GM23338 (cell line): ENCODE measurements at regions not wholly inside any gene's neighbourhood (a gene's known extent, or its start where the extent isn't known, plus 50 kb on each side); places are given as distances from the start of the nearest gene placed in this dataset.

Experiments
- ATAC-seq: fragments of 200-7000 bp; cut with Tn5 transposase; 3 replicates; pipeline ENCODE4 v1.9.1; 2020
- DNase-seq: peaks from one replicate; pipeline ENCODE4 v3.0.0-alpha.2; 2015; ENCODE audit warnings: low spot score
- H2AFZ ChIP-seq: fragments of 200-600 bp; sonication (generic); 2 replicates; pipeline ENCODE4 v1.8.0; 2016; ENCODE audit warnings: antibody characterized with exemption, mild to moderate bottlenecking, moderate library complexity
- H3F3A ChIP-seq: fragments of 200-600 bp; sonication (generic); replicated peaks from 2 replicates; pipeline ENCODE4 v1.8.0; 2017; ENCODE audit warnings: antibody characterized with exemption, mixed run types, low read depth
- H3K27ac ChIP-seq: fragments of 200-600 bp; sonication (generic); 2 replicates; pipeline ENCODE4 v1.6.1; 2016; ENCODE audit warnings: low read depth
- H3K27me3 ChIP-seq: fragments of 200-600 bp; sonication (generic); 2 replicates; pipeline ENCODE4 v1.8.0; 2016; ENCODE audit warnings: mild to moderate bottlenecking, mixed run types, moderate library complexity; ENCODE audit not compliant: insufficient read depth
- H3K36me3 ChIP-seq: fragments of 200-600 bp; sonication (generic); 2 replicates; pipeline ENCODE4 v1.8.0; 2016; ENCODE audit warnings: mild to moderate bottlenecking; ENCODE audit not compliant: insufficient read depth
- H3K4me1 ChIP-seq: fragments of 200-600 bp; sonication (generic); 2 replicates; pipeline ENCODE4 v1.8.0; 2016; ENCODE audit warnings: mild to moderate bottlenecking, moderate library complexity; ENCODE audit not compliant: insufficient read depth
- H3K4me2 ChIP-seq: fragments of 200-600 bp; sonication (generic); 2 replicates; pipeline ENCODE4 v1.7.1; 2017; ENCODE audit warnings: mixed run types
- H3K4me3 ChIP-seq: fragments of 200-600 bp; sonication (generic); 2 replicates; pipeline ENCODE4 v1.6.1; 2016; ENCODE audit warnings: mixed run types
- H3K79me2 ChIP-seq: fragments of 200-600 bp; sonication (generic); replicated peaks from 2 replicates; pipeline ENCODE4 v1.8.0; 2017; ENCODE audit warnings: mild to moderate bottlenecking; ENCODE audit not compliant: insufficient read depth
- H3K9me2 ChIP-seq: fragments of 200-600 bp; sonication (generic); 2 replicates; pipeline ENCODE4 v1.8.0; 2017; ENCODE audit not compliant: insufficient read depth
- H4K20me1 ChIP-seq: fragments of 200-600 bp; sonication (generic); replicated peaks from 2 replicates; pipeline ENCODE4 v1.8.0; 2017; ENCODE audit warnings: mild to moderate bottlenecking; ENCODE audit not compliant: insufficient read depth
- H3K27ac Mint-ChIP-seq: 2 replicates; pipeline ENCODE4 v1.8.0; 2020; ENCODE audit warnings: inconsistent platforms, mild to moderate bottlenecking, moderate library complexity, mixed read lengths
- H3K27me3 Mint-ChIP-seq: 3 replicates; pipeline ENCODE4 v1.8.0; 2022; ENCODE audit warnings: low read depth, mild to moderate bottlenecking, moderate library complexity, mixed read lengths, inconsistent platforms; ENCODE audit not compliant: insufficient read depth, poor library complexity
- H3K36me3 Mint-ChIP-seq: 3 replicates; pipeline ENCODE4 v1.8.0; 2021; ENCODE audit warnings: low read depth, mild to moderate bottlenecking, inconsistent platforms, moderate library complexity, mixed read lengths
- H3K4me1 Mint-ChIP-seq: 3 replicates; pipeline ENCODE4 v1.8.0; 2020; ENCODE audit warnings: mild to moderate bottlenecking, inconsistent platforms, mixed read lengths
- H3K4me3 Mint-ChIP-seq: 3 replicates; pipeline ENCODE4 v1.8.0; 2021; ENCODE audit warnings: moderate library complexity, mild to moderate bottlenecking, inconsistent platforms, mixed read lengths
- H3K9me3 Mint-ChIP-seq: 3 replicates; pipeline ENCODE4 v1.8.0; 2020; ENCODE audit warnings: moderate library complexity, mild to moderate bottlenecking, inconsistent platforms, mixed read lengths
- EZH2 ChIP-seq: fragments of 200-600 bp; sonication (generic); IDR thresholded peaks from one replicate; pipeline ENCODE4 v1.8.0; 2017; ENCODE audit warnings: antibody characterized with exemption, mild to moderate bottlenecking, low read depth; ENCODE audit not compliant: unreplicated experiment
- EZH2phosphoT487 ChIP-seq: fragments of 200-600 bp; sonication (generic); IDR thresholded peaks from one replicate; pipeline ENCODE4 v1.8.1; 2018; ENCODE audit warnings: antibody characterized with exemption; ENCODE audit not compliant: unreplicated experiment
- NANOG ChIP-seq: IDR thresholded peaks from 2 replicates; pipeline ENCODE4 v1.6.1; 2016; ENCODE audit warnings: antibody characterized with exemption, borderline replicate concordance
- POLR2AphosphoS5 ChIP-seq: IDR thresholded peaks from 2 replicates; pipeline ENCODE4 v1.6.1; 2016; ENCODE audit warnings: antibody characterized with exemption, low read depth
- ZNF331 ChIP-seq: fragments of 250-450 bp; sonication (Bioruptor Pico); IDR thresholded peaks from 2 replicates; pipeline ENCODE4 v1.5.0; 2020; ENCODE audit warnings: low read depth, mild to moderate bottlenecking, moderate library complexity
- ZNF462 ChIP-seq: fragments of 250-450 bp; sonication (Bioruptor Pico); IDR thresholded peaks from 2 replicates; pipeline ENCODE4 v1.5.0; 2020; ENCODE audit warnings: mild to moderate bottlenecking, moderate library complexity
- TF ChIP-seq, protein P1 (sequence below): IDR thresholded peaks from one replicate; pipeline ENCODE4 v1.6.1; 2018; ENCODE audit warnings: antibody characterized with exemption; ENCODE audit not compliant: unreplicated experiment
- TF ChIP-seq, protein P2 (sequence below): IDR thresholded peaks from 2 replicates; pipeline ENCODE4 v1.6.1; 2016; ENCODE audit warnings: antibody characterized with exemption
- TF ChIP-seq, protein P3 (sequence below), 2 experiments: fragments of 200-600 bp in 1 of 2; sonication (generic) in 1 of 2; conservative IDR thresholded peaks; 2 replicates each; pipeline versions ENCODE4 v1.5.1 to v1.6.1; 2016 to 2017; ENCODE audit warnings: antibody characterized with exemption in 2 of 2, low read depth in 2 of 2, mild to moderate bottlenecking in 2 of 2, moderate library complexity in 1 of 2

DNA sequence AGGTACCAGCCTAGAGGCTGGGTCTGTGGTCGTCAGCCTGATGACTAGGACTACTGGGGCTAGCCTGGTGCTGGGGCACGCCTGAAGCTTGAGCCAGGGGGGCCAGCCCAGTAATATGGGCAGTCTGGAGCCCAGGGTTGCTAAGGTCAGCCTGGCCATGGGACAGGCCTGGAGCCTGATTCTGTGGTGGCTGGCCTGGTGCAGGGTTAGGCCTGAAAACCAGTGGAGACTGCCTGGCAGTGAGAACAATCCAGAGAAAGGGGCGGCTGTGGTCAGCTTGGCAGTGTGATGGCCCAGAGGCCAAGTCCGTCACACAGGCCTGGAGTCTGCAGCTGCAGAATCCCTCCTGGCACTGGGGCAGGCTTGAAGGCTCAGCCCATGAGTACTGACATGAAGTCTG, 445.8 kb downstream of the SATB2 start (continued):
- TF ChIP-seq EZH2phosphoT487 (no peak), ZNF462 (CRISPR knock-in tag) (no peak), EZH2 (no peak), POLR2AphosphoS5 (no peak)

- peaks cover 10% of the 10 kb centered on the region for H3K9me3 Mint-ChIP-seq
- Histone ChIP-seq H3K27ac (no peak overlapping the region), H3K4me1 (no peaks in the 10 kb centered on the region), H4K20me1 (no peaks in the 10 kb centered on the region), H3K4me3 (no peak overlapping the region), H2AFZ (no peak overlapping the region), H3K4me2 (no peak overlapping the region), H3K9me2 (0 out of 2 replicates have a peak, but pooled peaks cover 2% of the 10 kb centered on the region), H3F3A (no peaks in the 10 kb centered on the region), H3K79me2 (no peaks in the 10 kb centered on the region), H3K36me3 (no peaks in the 10 kb centered on the region), H3K27me3 (no peaks in the 10 kb centered on the region)
- peaks cover 9% of the 10 kb centered on the region; the same call in 2 of the 3 replicates for H3K36me3 Mint-ChIP-seq
- H3K27me3 Mint-ChIP-seq, result no peaks in the 10 kb centered on the region
- no peak overlapping the region for H3K27ac Mint-ChIP-seq
- ATAC-seq (no peak), DNase-seq (no peak)
- no peaks in the 10 kb centered on the region for H3K4me1 Mint-ChIP-seq
- H3K4me3 Mint-ChIP-seq, result no peak overlapping the region
- TF ChIP-seq EZH2 (no peak), ZNF331 (no peak), EZH2phosphoT487 (no peak), NANOG (no peak)
- TF ChIP-seq, protein P1, sequence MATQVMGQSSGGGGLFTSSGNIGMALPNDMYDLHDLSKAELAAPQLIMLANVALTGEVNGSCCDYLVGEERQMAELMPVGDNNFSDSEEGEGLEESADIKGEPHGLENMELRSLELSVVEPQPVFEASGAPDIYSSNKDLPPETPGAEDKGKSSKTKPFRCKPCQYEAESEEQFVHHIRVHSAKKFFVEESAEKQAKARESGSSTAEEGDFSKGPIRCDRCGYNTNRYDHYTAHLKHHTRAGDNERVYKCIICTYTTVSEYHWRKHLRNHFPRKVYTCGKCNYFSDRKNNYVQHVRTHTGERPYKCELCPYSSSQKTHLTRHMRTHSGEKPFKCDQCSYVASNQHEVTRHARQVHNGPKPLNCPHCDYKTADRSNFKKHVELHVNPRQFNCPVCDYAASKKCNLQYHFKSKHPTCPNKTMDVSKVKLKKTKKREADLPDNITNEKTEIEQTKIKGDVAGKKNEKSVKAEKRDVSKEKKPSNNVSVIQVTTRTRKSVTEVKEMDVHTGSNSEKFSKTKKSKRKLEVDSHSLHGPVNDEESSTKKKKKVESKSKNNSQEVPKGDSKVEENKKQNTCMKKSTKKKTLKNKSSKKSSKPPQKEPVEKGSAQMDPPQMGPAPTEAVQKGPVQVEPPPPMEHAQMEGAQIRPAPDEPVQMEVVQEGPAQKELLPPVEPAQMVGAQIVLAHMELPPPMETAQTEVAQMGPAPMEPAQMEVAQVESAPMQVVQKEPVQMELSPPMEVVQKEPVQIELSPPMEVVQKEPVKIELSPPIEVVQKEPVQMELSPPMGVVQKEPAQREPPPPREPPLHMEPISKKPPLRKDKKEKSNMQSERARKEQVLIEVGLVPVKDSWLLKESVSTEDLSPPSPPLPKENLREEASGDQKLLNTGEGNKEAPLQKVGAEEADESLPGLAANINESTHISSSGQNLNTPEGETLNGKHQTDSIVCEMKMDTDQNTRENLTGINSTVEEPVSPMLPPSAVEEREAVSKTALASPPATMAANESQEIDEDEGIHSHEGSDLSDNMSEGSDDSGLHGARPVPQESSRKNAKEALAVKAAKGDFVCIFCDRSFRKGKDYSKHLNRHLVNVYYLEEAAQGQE, result no peak
- TF ChIP-seq, protein P2, sequence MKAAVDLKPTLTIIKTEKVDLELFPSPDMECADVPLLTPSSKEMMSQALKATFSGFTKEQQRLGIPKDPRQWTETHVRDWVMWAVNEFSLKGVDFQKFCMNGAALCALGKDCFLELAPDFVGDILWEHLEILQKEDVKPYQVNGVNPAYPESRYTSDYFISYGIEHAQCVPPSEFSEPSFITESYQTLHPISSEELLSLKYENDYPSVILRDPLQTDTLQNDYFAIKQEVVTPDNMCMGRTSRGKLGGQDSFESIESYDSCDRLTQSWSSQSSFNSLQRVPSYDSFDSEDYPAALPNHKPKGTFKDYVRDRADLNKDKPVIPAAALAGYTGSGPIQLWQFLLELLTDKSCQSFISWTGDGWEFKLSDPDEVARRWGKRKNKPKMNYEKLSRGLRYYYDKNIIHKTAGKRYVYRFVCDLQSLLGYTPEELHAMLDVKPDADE, result no peak
- TF ChIP-seq, protein P3, sequence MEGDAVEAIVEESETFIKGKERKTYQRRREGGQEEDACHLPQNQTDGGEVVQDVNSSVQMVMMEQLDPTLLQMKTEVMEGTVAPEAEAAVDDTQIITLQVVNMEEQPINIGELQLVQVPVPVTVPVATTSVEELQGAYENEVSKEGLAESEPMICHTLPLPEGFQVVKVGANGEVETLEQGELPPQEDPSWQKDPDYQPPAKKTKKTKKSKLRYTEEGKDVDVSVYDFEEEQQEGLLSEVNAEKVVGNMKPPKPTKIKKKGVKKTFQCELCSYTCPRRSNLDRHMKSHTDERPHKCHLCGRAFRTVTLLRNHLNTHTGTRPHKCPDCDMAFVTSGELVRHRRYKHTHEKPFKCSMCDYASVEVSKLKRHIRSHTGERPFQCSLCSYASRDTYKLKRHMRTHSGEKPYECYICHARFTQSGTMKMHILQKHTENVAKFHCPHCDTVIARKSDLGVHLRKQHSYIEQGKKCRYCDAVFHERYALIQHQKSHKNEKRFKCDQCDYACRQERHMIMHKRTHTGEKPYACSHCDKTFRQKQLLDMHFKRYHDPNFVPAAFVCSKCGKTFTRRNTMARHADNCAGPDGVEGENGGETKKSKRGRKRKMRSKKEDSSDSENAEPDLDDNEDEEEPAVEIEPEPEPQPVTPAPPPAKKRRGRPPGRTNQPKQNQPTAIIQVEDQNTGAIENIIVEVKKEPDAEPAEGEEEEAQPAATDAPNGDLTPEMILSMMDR (conservative IDR thresholded peaks at IDR 0.05; ENCODE audit: low read depth in 2 of 2), result no peak
These were observed 463.1 kb downstream of the SATB2 start for GRCh38 chr2:198994678-198995077.
